Sigmoid colon (tissue), 6 donors: ENCODE measurements at regions not wholly inside any gene's neighbourhood (a gene's known extent, or its start where the extent isn't known, plus 50 kb on each side); places are given as distances from the start of the nearest gene placed in this dataset.

Experiments used
- DNase-seq: peaks from one replicate; pipeline ENCODE4 v3.0.0-alpha.2; 2019
- H3K27ac ChIP-seq, 4 donors: fragments of 200-600 bp; sonication (generic); one replicate each; pipeline ENCODE4 v1.5.1; 2016 to 2019; ENCODE audit warnings: mild to moderate bottlenecking in 1 of 4
- H3K27me3 ChIP-seq, 3 donors: fragments of 200-600 bp; sonication (generic); one replicate each; pipeline ENCODE4 v1.5.1; 2019; ENCODE audit warnings: mild to moderate bottlenecking in 1 of 3
- H3K36me3 ChIP-seq, 4 donors: fragments of 200-600 bp; sonication (generic); one replicate each; pipeline ENCODE4 v1.5.1; 2016 to 2019
- H3K4me1 ChIP-seq, 4 donors: fragments of 200-600 bp; sonication (generic); one replicate each; pipeline ENCODE4 v1.5.1; 2017 to 2019
- H3K4me3 ChIP-seq, 4 donors: fragments of 200-600 bp; sonication (generic); one replicate each; pipeline ENCODE4 v1.5.1; 2017 to 2019; ENCODE audit warnings: mild to moderate bottlenecking in 2 of 4, moderate library complexity in 1 of 4
- H3K9me3 ChIP-seq, 4 donors: fragments of 200-600 bp in 3 of 4; sonication (generic) in 3 of 4; one replicate each; pipeline versions ENCODE4 v1.5.1 to v1.6.1; 2013 to 2019
- CTCF ChIP-seq, 4 experiments: fragments of 450-650 bp in 3 of 4; fragments of 200-600 bp in 1 of 4; IDR thresholded peaks; one replicate each; pipeline ENCODE4 v1.5.1; 2016 to 2019; ENCODE audit warnings: antibody characterized with exemption in 4 of 4, mild to moderate bottlenecking in 3 of 4, moderate library complexity in 2 of 4
- EP300 ChIP-seq, 4 donors: sonication (generic); formaldehyde crosslinking; IDR thresholded peaks; one replicate each; pipeline ENCODE4 v1.6.1; 2017; ENCODE audit warnings: antibody characterized with exemption in 4 of 4
- POLR2A ChIP-seq, 2 donors: fragments of 450-650 bp; IDR thresholded peaks; one replicate each; pipeline ENCODE4 v1.6.1; 2016; ENCODE audit warnings: antibody characterized with exemption in 2 of 2, mild to moderate bottlenecking in 2 of 2, moderate library complexity in 2 of 2
- POLR2AphosphoS5 ChIP-seq, 4 donors: sonication (generic); formaldehyde crosslinking; IDR thresholded peaks; one replicate each; pipeline ENCODE4 v1.6.1; 2017; ENCODE audit warnings: antibody characterized with exemption in 4 of 4
- WGBS, 2 donors: extraction: QIAGEN DNeasy Blood & Tissue Kit; methylation state at CpG; one replicate each; pipeline ENCODE4 v1.1.7; 2013; 5-methylcytosine and 5-hydroxymethylcytosine counted together
- intact Hi-C: fragments of 100-400 bp; cut with DNase I; formaldehyde crosslinking; loops from one replicate; pipeline ENCODE4 v1.15.1; 2023
- donor health status: healthy with polysubstance abuse.
- donor health status: healthy.

DNA sequence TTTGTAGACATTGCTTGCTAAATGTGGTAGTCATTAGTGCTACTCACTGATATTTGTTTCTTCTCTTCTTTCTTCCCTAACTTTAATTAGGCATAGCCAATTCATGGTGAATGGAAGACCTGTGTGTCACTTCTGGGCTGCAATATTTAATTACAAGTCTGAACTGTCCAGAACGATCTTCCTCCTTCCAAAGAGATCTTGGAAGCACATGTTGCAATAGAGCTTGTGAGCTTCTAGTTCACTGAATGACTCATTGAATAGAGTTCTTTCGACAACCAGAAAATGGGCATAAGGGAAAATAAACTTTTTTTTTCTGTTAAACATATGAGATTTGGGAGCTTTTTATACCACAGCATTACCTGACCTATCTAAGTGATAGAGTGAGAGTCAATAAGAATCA is 1264.6 kb downstream of the PCDH9 start:
- no peaks in the 10 kb centered on the region for H3K27me3 ChIP-seq

DNA sequence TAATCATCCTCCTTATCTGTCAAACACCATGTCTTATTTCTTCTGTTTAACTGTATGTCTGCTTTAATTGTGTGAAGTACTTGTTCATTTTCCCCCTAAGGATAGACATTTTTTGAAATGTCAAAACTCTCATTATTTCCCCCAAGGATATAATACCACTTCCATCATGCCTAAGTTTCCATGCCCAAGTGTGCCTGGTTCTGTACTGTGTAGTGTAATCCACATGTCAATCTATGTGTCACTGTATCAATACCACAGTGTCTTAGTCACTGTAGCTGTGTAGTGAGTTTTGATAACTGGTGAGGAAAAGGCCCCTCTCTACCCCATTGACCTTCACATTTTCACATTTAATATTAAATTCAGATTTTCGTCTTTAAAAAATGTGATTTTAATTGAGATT is 1265.5 kb downstream of the PCDH9 start:
- Histone ChIP-seq H3K9me3 (no peaks in the 10 kb centered on the region), H3K4me3 (no peak overlapping the region), H3K4me1 (no peaks in the 10 kb centered on the region), H3K27ac (no peak overlapping the region), H3K27me3 (no peaks in the 10 kb centered on the region), H3K36me3 (no peaks in the 10 kb centered on the region)
- intact Hi-C loops, result no loop called here
- DNase-seq, result no peak
- TF ChIP-seq EP300 (IDR thresholded peaks at IDR 0.05) (no peak), CTCF (IDR thresholded peaks at IDR 0.05) (no peak)
- WGBS, 2 donors, result 79 to 86% methylated on average over 1 of the region's 1 CpG

More for the DNA sequence above, 1264.6 kb downstream of the PCDH9 start:
- Histone ChIP-seq H3K4me1 (no peaks in the 10 kb centered on the region), H3K9me3 (no peaks in the 10 kb centered on the region), H3K27ac (no peak overlapping the region), H3K36me3 (no peaks in the 10 kb centered on the region), H3K4me3 (no peak overlapping the region)
- TF ChIP-seq CTCF (IDR thresholded peaks at IDR 0.05), result no peak
- TF ChIP-seq EP300 (IDR thresholded peaks at IDR 0.05), result no peak
- TF ChIP-seq POLR2A (IDR thresholded peaks at IDR 0.05), result no peak
- TF ChIP-seq POLR2AphosphoS5 (IDR thresholded peaks at IDR 0.05), result no peak
- no peak for DNase-seq
- 82 to 87% methylated on average over 2 of the region's 2 CpGs for WGBS, 2 donors
- intact Hi-C loops, result no loop called here

GRCh38 chr13:65959305-65959704 is 1270.8 kb downstream of the PCDH9 start:
- H3K27me3 ChIP-seq, result no peaks in the 10 kb centered on the region
- intact Hi-C loops, result no loop called here
- DNase-seq, result no peak
- no peaks in the 10 kb centered on the region for H3K36me3 ChIP-seq
- H3K4me1 ChIP-seq, result no peaks in the 10 kb centered on the region
- H3K9me3 ChIP-seq, result peaks cover 0 to 4% (median 0%) of the 10 kb centered on the region in 4 donors
- TF ChIP-seq EP300 (IDR thresholded peaks at IDR 0.05) (no peak), CTCF (IDR thresholded peaks at IDR 0.05) (no peak), POLR2AphosphoS5 (IDR thresholded peaks at IDR 0.05) (no peak), POLR2A (IDR thresholded peaks at IDR 0.05) (no peak)
- 88 to 96% methylated on average over 2 of the region's 2 CpGs for WGBS, 2 donors
- H3K27ac ChIP-seq, result no peak overlapping the region
- no peak overlapping the region for H3K4me3 ChIP-seq

GRCh38 chr13:65946387-65946786 is 1283.7 kb downstream of the PCDH9 start:
- Histone ChIP-seq H3K27me3 (no peaks in the 10 kb centered on the region), H3K9me3 (no peaks in the 10 kb centered on the region), H3K4me3 (no peak overlapping the region), H3K4me1 (peaks cover 0 to 19% (median 5%) of the 10 kb centered on the region in 4 donors), H3K36me3 (no peaks in the 10 kb centered on the region), H3K27ac (no peak overlapping the region)
- no peak for DNase-seq
- TF ChIP-seq CTCF (IDR thresholded peaks at IDR 0.05) (no peak), EP300 (IDR thresholded peaks at IDR 0.05) (no peak), POLR2A (IDR thresholded peaks at IDR 0.05) (no peak), POLR2AphosphoS5 (IDR thresholded peaks at IDR 0.05) (no peak)
- intact Hi-C loops, result no loop called here
- WGBS, 2 donors, result 54 to 87% methylated on average over 4 of the region's 4 CpGs

DNA sequence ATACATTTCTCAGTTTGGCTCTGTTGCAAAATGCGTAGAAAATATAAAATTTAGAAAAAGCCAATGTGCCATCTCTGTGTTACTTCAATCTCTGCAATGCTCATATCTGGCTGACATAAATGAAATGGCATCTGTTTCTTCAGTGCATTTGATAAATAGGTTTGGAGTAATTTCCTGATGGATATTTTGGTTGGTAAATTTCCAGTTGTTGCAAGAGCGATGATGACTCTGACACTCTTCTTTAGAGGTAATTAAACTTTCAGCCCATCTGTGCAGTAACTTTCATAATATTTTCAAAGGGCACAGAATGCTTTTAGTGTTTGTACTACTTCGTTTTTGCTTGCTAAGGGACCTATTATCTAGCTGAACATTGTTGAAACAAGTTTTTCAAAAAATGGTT is 1286.4 kb downstream of the PCDH9 start:
- no peaks in the 10 kb centered on the region for H3K27me3 ChIP-seq
- H3K36me3 ChIP-seq, result no peaks in the 10 kb centered on the region
- intact Hi-C loops, result loop anchor here (5.0 kb wide), 1 partner anchor 1289 kb away; the partner anchor contains the start of gene PCDH9
- WGBS, 2 donors, result 70 to 71% methylated on average over 3 of the region's 3 CpGs
- DNase-seq, result no peak
- H3K9me3 ChIP-seq, result no peaks in the 10 kb centered on the region
- TF ChIP-seq EP300 (IDR thresholded peaks at IDR 0.05) (no peak), POLR2AphosphoS5 (IDR thresholded peaks at IDR 0.05) (peak in 2 of 4 donors; percentile 53 to 58), CTCF (IDR thresholded peaks at IDR 0.05) (no peak)
- peaks cover 0 to 42% (median 8%) of the 10 kb centered on the region in 4 donors for H3K4me1 ChIP-seq
- H3K4me3 ChIP-seq, result no peak overlapping the region
- peak overlapping the region; percentile 21 to 59 (median 30) for H3K27ac ChIP-seq
